GM13977 (cell line): ENCODE measurements at regions not wholly inside any gene's neighbourhood (a gene's known extent, or its start where the extent isn't known, plus 50 kb on each side); places are given as distances from the start of the nearest gene placed in this dataset.
"Not testable (repeated sequence)": the region's sequence is repeated elsewhere in the genome, so short reads cannot be mapped to it uniquely, and the experiment has no call there.

ENCODE experiments used
- DNase-seq: peaks from one replicate; pipeline ENCODE4 v3.0.0; 2012; ENCODE audit warnings: low spot score
- CTCF ChIP-seq: IDR thresholded peaks from 2 replicates; pipeline ENCODE4 v1.5.1; 2012; ENCODE audit warnings: mild to moderate bottlenecking, control low read depth; ENCODE audit not compliant: insufficient read depth; ENCODE audit errors: extremely low read depth, missing control alignments
- in situ Hi-C: fragments of 300-500 bp; cut with MboI; formaldehyde crosslinking; loops from one replicate; pipeline ENCODE4 v1.12.0; 2022; ENCODE audit warnings: low sequenced_read_pairs, low pct_unique_long_range_greater_than_20kb, mixed read lengths, inconsistent platforms; ENCODE audit not compliant: unreplicated experiment

- TF ChIP-seq CTCF: no peak
- in situ Hi-C loops: no loop called here
- DNase-seq: no peak
Observed at GRCh38 chr5:67984546-67984945, 231.0 kb upstream of the PIK3R1 start.

- in situ Hi-C loops: no loop called here
- DNase-seq: no peak
- no peak for TF ChIP-seq CTCF
Observed at GRCh38 chr5:67983251-67984110, 232.1 kb upstream of the PIK3R1 start.

- DNase-seq, in situ Hi-C loops: not testable (repeated sequence)
Observed at GRCh38 chr5:67982160-67982559, 233.4 kb upstream of the PIK3R1 start.

- TF ChIP-seq CTCF: no peak
- in situ Hi-C loops: no loop called here
- no peak for DNase-seq
Observed at GRCh38 chr5:67978171-67978570, 237.4 kb upstream of the PIK3R1 start.

- no peak for DNase-seq
- no peak for TF ChIP-seq CTCF
- in situ Hi-C loops: no loop called here
Observed at GRCh38 chr5:67976891-67977601, 238.5 kb upstream of the PIK3R1 start.

- no peak for DNase-seq
- no peak for TF ChIP-seq CTCF
- in situ Hi-C loops: no loop called here
Observed at GRCh38 chr5:67976181-67976580, 239.4 kb upstream of the PIK3R1 start.

- in situ Hi-C loops: no loop called here
- no peak for TF ChIP-seq CTCF
- DNase-seq: no peak
Observed at GRCh38 chr5:67974471-67974870, 241.1 kb upstream of the PIK3R1 start.
